Left renal cortex interstitium (tissue), 4 donors: ENCODE measurements at regions not wholly inside any gene's neighbourhood (a gene's known extent, or its start where the extent isn't known, plus 50 kb on each side); places are given as distances from the start of the nearest gene placed in this dataset.
"Not testable (repeated sequence)": the region's sequence is repeated elsewhere in the genome, so short reads cannot be mapped to it uniquely, and the experiment has no call there.

Source experiments
- DNase-seq, 4 donors: peaks; one replicate each; pipeline ENCODE4 v3.0.0-alpha.2; 2013; ENCODE audit warnings: low read depth in 4 of 4, low spot score in 2 of 4, missing footprints in 1 of 4

- no peak for DNase-seq
These were observed 243.1 kb upstream of the SHH start for GRCh38 chr7:156055206-156055822.

GRCh38 chr7:156051884-156052283 is 239.6 kb upstream of the SHH start:
- DNase-seq = no peak

- DNase-seq = no peak
These were observed 238.6 kb upstream of the SHH start for GRCh38 chr7:156050636-156051569.

- no peak for DNase-seq
These were observed 237.1 kb upstream of the SHH start for GRCh38 chr7:156049366-156049765.

GRCh38 chr7:156046031-156046560 is 233.8 kb upstream of the SHH start:
- no peak for DNase-seq

GRCh38 chr7:156043416-156044178 is 231.3 kb upstream of the SHH start:
- DNase-seq = no peak

GRCh38 chr7:156041398-156041797 is 229.1 kb upstream of the SHH start:
- no peak for DNase-seq

- no peak for DNase-seq
These were observed 227.9 kb upstream of the SHH start for GRCh38 chr7:156039971-156040677.

GRCh38 chr7:156039194-156039593 is 226.9 kb upstream of the SHH start:
- DNase-seq = no peak

- DNase-seq = no peak
These were observed 226.1 kb upstream of the SHH start for GRCh38 chr7:156038345-156038744.

GRCh38 chr7:156036153-156036552 is 223.9 kb upstream of the SHH start:
- DNase-seq = no peak

GRCh38 chr7:156035387-156035786 is 223.1 kb upstream of the SHH start:
- DNase-seq = not testable (repeated sequence)

- no peak for DNase-seq
These were observed 222.1 kb upstream of the SHH start for GRCh38 chr7:156034397-156034796.

GRCh38 chr7:156032973-156033372 is 220.7 kb upstream of the SHH start:
- DNase-seq = no peak

- DNase-seq = no peak
These were observed 219.6 kb upstream of the SHH start for GRCh38 chr7:156031679-156032478.

- no peak for DNase-seq
These were observed 217.3 kb upstream of the SHH start for GRCh38 chr7:156029460-156030007.

- DNase-seq = no peak
These were observed 216.3 kb upstream of the SHH start for GRCh38 chr7:156028521-156028920.

GRCh38 chr7:156027821-156028220 is 215.6 kb upstream of the SHH start:
- no peak for DNase-seq

- DNase-seq = no peak
These were observed 214.3 kb upstream of the SHH start for GRCh38 chr7:156026603-156027002.
